ENCODE measurements at regions not wholly inside any gene's neighbourhood (a gene's known extent, or its start where the extent isn't known, plus 50 kb on each side); places are given as distances from the start of the nearest gene placed in this dataset.

GRCh38 chr21:20253261-20253660 lies 744.9 kb upstream of the NCAM2 start:
- CTCF ChIA-PET: no interaction called here
- Histone ChIP-seq H3K4me1 (ENCODE audit: insufficient read depth, low read length) (no peaks in the 10 kb centered on the region), H3K9me3 (ENCODE audit: low read length) (no peaks in the 10 kb centered on the region), H3K4me3 (ENCODE audit: low read length) (no peak overlapping the region), H3K36me3 (ENCODE audit: insufficient read depth, low read length) (no peaks in the 10 kb centered on the region), H3K27me3 (ENCODE audit: insufficient read depth, low read length, poor library complexity, severe bottlenecking) (no peaks in the 10 kb centered on the region), H3K27ac (ENCODE audit: low read depth, low read length) (no peak overlapping the region)
- DNase-seq: no peak
- H3K9me3 Mint-ChIP-seq: peaks cover 0 to 15% (median 7%) of the 10 kb centered on the region in 5 donors
- no peaks in the 10 kb centered on the region for H3K36me3 Mint-ChIP-seq
- POLR2A ChIA-PET: no interaction called here
- no peak overlapping the region for H3K27ac Mint-ChIP-seq
- no peak overlapping the region for H3K4me3 Mint-ChIP-seq
- no peaks in the 10 kb centered on the region for H3K27me3 Mint-ChIP-seq
- no peaks in the 10 kb centered on the region for H3K4me1 Mint-ChIP-seq

DNA sequence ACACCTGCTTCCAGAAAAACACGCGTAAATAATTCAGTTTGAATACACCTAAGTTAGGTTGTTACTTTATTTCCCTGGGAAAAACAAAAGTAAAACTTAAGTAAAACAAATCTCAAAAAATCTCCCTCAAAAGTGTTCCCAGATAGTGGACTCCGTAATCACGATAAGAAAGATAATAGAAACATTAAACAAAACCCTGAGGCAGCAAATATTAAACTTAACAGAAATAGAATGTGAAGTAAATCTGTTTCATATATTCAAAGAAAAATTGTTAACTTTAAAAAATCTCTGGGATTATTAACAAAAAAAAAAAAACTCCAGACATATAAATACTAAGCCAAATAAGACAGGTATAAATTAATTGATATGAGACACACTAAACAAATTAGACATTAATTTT lies 743.2 kb upstream of the NCAM2 start:
- Mint-ChIP-seq H3K36me3 (no peaks in the 10 kb centered on the region), H3K4me3 (no peak overlapping the region), H3K9me3 (peaks cover 0 to 16% (median 9%) of the 10 kb centered on the region in 5 donors), H3K27me3 (no peaks in the 10 kb centered on the region), H3K27ac (no peak overlapping the region), H3K4me1 (no peaks in the 10 kb centered on the region)
- no peak overlapping the region for H3K27ac ChIP-seq (ENCODE audit: low read depth, low read length)
- H3K4me3 ChIP-seq (ENCODE audit: low read length): no peak overlapping the region
- POLR2A ChIA-PET: no interaction called here
- CTCF ChIA-PET: no interaction called here
- H3K27me3 ChIP-seq (ENCODE audit: insufficient read depth, low read length, poor library complexity, severe bottlenecking): no peaks in the 10 kb centered on the region
- H3K36me3 ChIP-seq (ENCODE audit: insufficient read depth, low read length): no peaks in the 10 kb centered on the region
- no peak for DNase-seq
- H3K4me1 ChIP-seq (ENCODE audit: insufficient read depth, low read length): no peaks in the 10 kb centered on the region
- no peaks in the 10 kb centered on the region for H3K9me3 ChIP-seq (ENCODE audit: low read length)

- H3K27ac Mint-ChIP-seq: no peak overlapping the region
These were observed 741.0 kb upstream of the NCAM2 start for GRCh38 chr21:20257052-20257740.

DNA sequence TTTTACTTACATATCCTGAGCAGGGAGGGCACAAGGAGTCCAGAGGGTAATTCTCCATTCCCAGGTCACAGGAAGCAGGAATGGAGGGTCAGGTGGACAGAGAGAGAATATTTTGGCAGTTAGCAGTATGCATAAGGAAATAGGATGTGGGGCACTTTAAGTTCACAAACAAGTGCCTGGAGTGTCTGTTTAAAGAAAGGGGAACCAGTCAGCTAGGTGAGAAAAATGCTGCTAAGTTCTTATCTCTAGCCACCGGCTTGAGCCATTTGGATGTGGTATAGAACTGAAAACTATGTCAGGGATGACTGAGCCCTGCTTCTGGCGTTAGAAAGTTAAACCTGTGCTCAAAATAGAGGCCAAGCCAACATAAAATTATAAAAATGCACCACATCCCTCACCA lies 739.7 kb upstream of the NCAM2 start:
- H3K27ac Mint-ChIP-seq: no peak overlapping the region
- H3K4me1 Mint-ChIP-seq: no peaks in the 10 kb centered on the region
- H3K9me3 Mint-ChIP-seq: peaks cover 0 to 29% (median 5%) of the 10 kb centered on the region in 5 donors
- H3K27me3 ChIP-seq (ENCODE audit: insufficient read depth, low read length, poor library complexity, severe bottlenecking): no peaks in the 10 kb centered on the region
- CTCF ChIA-PET: no interaction called here
- peak overlapping the region; percentile 34 for H3K27ac ChIP-seq (ENCODE audit: low read depth, low read length)
- no peak for DNase-seq
- no peaks in the 10 kb centered on the region for H3K36me3 ChIP-seq (ENCODE audit: insufficient read depth, low read length)
- no peaks in the 10 kb centered on the region for H3K4me1 ChIP-seq (ENCODE audit: insufficient read depth, low read length)
- H3K4me3 ChIP-seq (ENCODE audit: low read length): no peak overlapping the region
- POLR2A ChIA-PET: no interaction called here
- no peaks in the 10 kb centered on the region for H3K9me3 ChIP-seq (ENCODE audit: low read length)
- H3K27me3 Mint-ChIP-seq: no peaks in the 10 kb centered on the region
- H3K36me3 Mint-ChIP-seq: no peaks in the 10 kb centered on the region
- H3K4me3 Mint-ChIP-seq: no peak overlapping the region

More at GRCh38 chr21:20257052-20257740, 741.0 kb upstream of the NCAM2 start:
- Histone ChIP-seq H3K4me3 (ENCODE audit: low read length) (no peak overlapping the region), H3K4me1 (ENCODE audit: insufficient read depth, low read length) (no peaks in the 10 kb centered on the region), H3K9me3 (ENCODE audit: low read length) (no peaks in the 10 kb centered on the region), H3K27me3 (ENCODE audit: insufficient read depth, low read length, poor library complexity, severe bottlenecking) (no peaks in the 10 kb centered on the region), H3K27ac (ENCODE audit: low read depth, low read length) (peak overlapping the region; percentile 34), H3K36me3 (ENCODE audit: insufficient read depth, low read length) (no peaks in the 10 kb centered on the region)
- Mint-ChIP-seq H3K36me3 (no peaks in the 10 kb centered on the region), H3K4me3 (no peak overlapping the region), H3K27me3 (no peaks in the 10 kb centered on the region), H3K9me3 (peaks cover 0 to 29% (median 11%) of the 10 kb centered on the region in 5 donors), H3K4me1 (no peaks in the 10 kb centered on the region)
- POLR2A ChIA-PET: no interaction called here
- CTCF ChIA-PET: no interaction called here
- no peak for DNase-seq

DNA sequence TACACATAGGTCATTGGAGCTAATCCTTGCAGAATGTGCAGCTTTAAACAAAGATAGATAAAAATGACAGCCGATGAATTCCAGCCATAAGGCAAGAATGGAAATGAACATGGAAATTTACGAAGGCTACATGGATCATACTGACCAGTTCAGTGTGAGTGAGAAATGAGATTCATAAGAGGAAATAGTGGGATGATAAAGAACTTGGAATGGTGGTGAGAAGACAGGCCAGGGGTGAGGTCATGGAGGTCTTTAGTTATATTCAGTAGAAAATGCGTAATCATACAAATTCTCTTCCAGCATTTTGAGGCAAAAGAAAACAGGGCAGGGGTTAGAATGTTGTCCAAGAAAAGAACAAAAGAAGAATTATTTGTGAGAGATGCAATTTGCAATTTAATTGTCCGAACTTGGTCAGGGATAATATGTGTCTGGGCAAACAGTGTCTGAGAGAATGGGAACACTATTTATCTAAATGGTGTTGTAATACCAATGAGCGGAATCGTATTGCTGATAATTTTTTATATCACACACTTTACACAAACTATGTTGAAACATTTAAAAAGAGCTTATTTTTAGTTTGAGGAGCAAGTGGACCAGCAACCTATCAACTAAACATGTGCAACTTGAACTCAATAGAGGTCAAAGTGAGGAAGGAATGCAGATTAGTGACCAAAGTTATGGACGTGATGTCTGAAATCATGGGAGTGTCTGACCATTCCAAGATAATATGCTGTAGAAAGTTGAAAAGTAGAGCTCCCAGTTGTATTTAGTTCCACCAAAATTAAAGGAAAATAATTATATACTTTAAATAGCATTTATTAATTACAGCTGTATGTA lies 739.0 kb upstream of the NCAM2 start:
- no peaks in the 10 kb centered on the region for H3K27me3 ChIP-seq (ENCODE audit: insufficient read depth, low read length, poor library complexity, severe bottlenecking)
- no peaks in the 10 kb centered on the region for H3K4me1 Mint-ChIP-seq
- H3K27ac ChIP-seq (ENCODE audit: low read depth, low read length): no peak overlapping the region
- no peaks in the 10 kb centered on the region for H3K27me3 Mint-ChIP-seq
- peaks cover 0 to 29% (median 5%) of the 10 kb centered on the region in 5 donors for H3K9me3 Mint-ChIP-seq
- no peaks in the 10 kb centered on the region for H3K4me1 ChIP-seq (ENCODE audit: insufficient read depth, low read length)
- ChIA-PET POLR2A (no interaction called here), CTCF (no interaction called here)
- no peak overlapping the region for H3K4me3 Mint-ChIP-seq
- no peak for DNase-seq
- H3K9me3 ChIP-seq (ENCODE audit: low read length): no peaks in the 10 kb centered on the region
- H3K36me3 ChIP-seq (ENCODE audit: insufficient read depth, low read length): no peaks in the 10 kb centered on the region
- no peak overlapping the region for H3K4me3 ChIP-seq (ENCODE audit: low read length)
- H3K36me3 Mint-ChIP-seq: no peaks in the 10 kb centered on the region
- H3K27ac Mint-ChIP-seq: no peak overlapping the region

GRCh38 chr21:20260124-20260523 lies 738.1 kb upstream of the NCAM2 start:
- POLR2A ChIA-PET: no interaction called here
- no peaks in the 10 kb centered on the region for H3K4me1 ChIP-seq (ENCODE audit: insufficient read depth, low read length)
- no peak for DNase-seq
- no peak overlapping the region for H3K27ac ChIP-seq (ENCODE audit: low read depth, low read length)
- Mint-ChIP-seq H3K27ac (no peak overlapping the region), H3K36me3 (no peaks in the 10 kb centered on the region), H3K9me3 (peaks cover 0 to 24% (median 7%) of the 10 kb centered on the region in 5 donors), H3K4me3 (no peak overlapping the region), H3K27me3 (no peaks in the 10 kb centered on the region), H3K4me1 (no peaks in the 10 kb centered on the region)
- H3K36me3 ChIP-seq (ENCODE audit: insufficient read depth, low read length): no peaks in the 10 kb centered on the region
- no peaks in the 10 kb centered on the region for H3K27me3 ChIP-seq (ENCODE audit: insufficient read depth, low read length, poor library complexity, severe bottlenecking)
- no peak overlapping the region for H3K4me3 ChIP-seq (ENCODE audit: low read length)
- no peaks in the 10 kb centered on the region for H3K9me3 ChIP-seq (ENCODE audit: low read length)
- CTCF ChIA-PET: no interaction called here

DNA sequence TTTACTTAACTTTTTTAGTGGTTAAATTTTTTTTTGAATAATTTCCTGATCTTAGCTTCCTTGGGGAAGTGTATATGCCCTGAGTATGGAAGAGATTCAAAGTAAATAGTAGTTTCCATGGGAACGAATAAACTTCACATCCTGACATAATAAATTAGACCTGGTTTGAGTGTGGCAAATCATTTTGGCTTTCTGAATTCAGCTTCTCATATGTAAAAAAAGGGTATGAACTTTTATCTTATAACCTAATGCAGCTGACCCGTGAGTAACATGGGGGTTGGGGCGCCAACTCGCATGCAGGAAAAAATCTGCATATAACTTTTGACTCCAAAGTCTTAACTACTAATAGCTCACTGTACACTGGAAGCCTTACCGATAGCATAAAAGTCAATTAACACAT lies 736.8 kb upstream of the NCAM2 start:
- Mint-ChIP-seq H3K27me3 (no peaks in the 10 kb centered on the region), H3K36me3 (no peaks in the 10 kb centered on the region), H3K4me1 (no peaks in the 10 kb centered on the region), H3K9me3 (peaks cover 0 to 27% (median 8%) of the 10 kb centered on the region in 5 donors), H3K27ac (no peak overlapping the region), H3K4me3 (no peak overlapping the region)
- Histone ChIP-seq H3K27ac (ENCODE audit: low read depth, low read length) (no peak overlapping the region), H3K4me3 (ENCODE audit: low read length) (no peak overlapping the region), H3K36me3 (ENCODE audit: insufficient read depth, low read length) (no peaks in the 10 kb centered on the region), H3K9me3 (ENCODE audit: low read length) (no peaks in the 10 kb centered on the region), H3K27me3 (ENCODE audit: insufficient read depth, low read length, poor library complexity, severe bottlenecking) (no peaks in the 10 kb centered on the region), H3K4me1 (ENCODE audit: insufficient read depth, low read length) (no peaks in the 10 kb centered on the region)
- ChIA-PET POLR2A (no interaction called here), CTCF (no interaction called here)
- no peak for DNase-seq

- H3K27ac ChIP-seq (ENCODE audit: low read depth, low read length): no peak overlapping the region
- ChIA-PET POLR2A (no interaction called here), CTCF (no interaction called here)
- H3K36me3 Mint-ChIP-seq: no peaks in the 10 kb centered on the region
- H3K9me3 Mint-ChIP-seq: peaks cover 0 to 27% (median 5%) of the 10 kb centered on the region in 5 donors
- no peaks in the 10 kb centered on the region for H3K4me1 ChIP-seq (ENCODE audit: insufficient read depth, low read length)
- no peak overlapping the region for H3K4me3 ChIP-seq (ENCODE audit: low read length)
- no peaks in the 10 kb centered on the region for H3K9me3 ChIP-seq (ENCODE audit: low read length)
- no peaks in the 10 kb centered on the region for H3K27me3 ChIP-seq (ENCODE audit: insufficient read depth, low read length, poor library complexity, severe bottlenecking)
- no peak overlapping the region for H3K4me3 Mint-ChIP-seq
- H3K4me1 Mint-ChIP-seq: no peaks in the 10 kb centered on the region
- DNase-seq: no peak
- no peak overlapping the region for H3K27ac Mint-ChIP-seq
- no peaks in the 10 kb centered on the region for H3K27me3 Mint-ChIP-seq
- H3K36me3 ChIP-seq (ENCODE audit: insufficient read depth, low read length): no peaks in the 10 kb centered on the region
These were observed 732.3 kb upstream of the NCAM2 start for GRCh38 chr21:20265707-20266440.
